H1 (cell line): ENCODE measurements at regions not wholly inside any gene's neighbourhood (a gene's known extent, or its start where the extent isn't known, plus 50 kb on each side); places are given as distances from the start of the nearest gene placed in this dataset.

Experiments used
- CTCF ChIP-seq, 3 experiments: IDR thresholded peaks; 1 replicate in 2 of 3; 2 replicates in 1 of 3; pipeline versions ENCODE4 v1.5.1 to v1.6.1; 2011; ENCODE audit warnings: low read length in 3 of 3, mild to moderate bottlenecking in 3 of 3, inconsistent platforms in 2 of 3, low read depth in 1 of 3, moderate library complexity in 1 of 3; ENCODE audit not compliant: insufficient read depth in 1 of 3; ENCODE audit errors: control extremely low read depth in 1 of 3
- SRF ChIP-seq: IDR thresholded peaks from 2 replicates; pipeline ENCODE4 v1.6.1; 2011; ENCODE audit warnings: mild to moderate bottlenecking, low read depth, low read length, moderate library complexity
- SUZ12 ChIP-seq: fragments of 200-600 bp; sonication (generic); IDR thresholded peaks from 2 replicates; pipeline ENCODE4 v1.6.1; 2012; ENCODE audit warnings: mild to moderate bottlenecking, inconsistent platforms, low read length, moderate library complexity, mixed read lengths
- TAF1 ChIP-seq: IDR thresholded peaks from 2 replicates; pipeline ENCODE4 v1.6.1; 2011; ENCODE audit warnings: mild to moderate bottlenecking, low read depth, low read length

- no peak for TF ChIP-seq CTCF (IDR thresholded peaks at IDR 0.05; ENCODE audit: control extremely low read depth in 1 of 3, insufficient read depth in 1 of 3, low read depth in 1 of 3, low read length in 3 of 3)
- no peak for TF ChIP-seq SRF
- no peak for TF ChIP-seq SUZ12
- TF ChIP-seq TAF1, result no peak
Observed at GRCh38 chr10:130899856-130900255, 411.7 kb downstream of the TCERG1L start (continued).
